ENCODE measurements at regions not wholly inside any gene's neighbourhood (a gene's known extent, or its start where the extent isn't known, plus 50 kb on each side); places are given as distances from the start of the nearest gene placed in this dataset.

DNA sequence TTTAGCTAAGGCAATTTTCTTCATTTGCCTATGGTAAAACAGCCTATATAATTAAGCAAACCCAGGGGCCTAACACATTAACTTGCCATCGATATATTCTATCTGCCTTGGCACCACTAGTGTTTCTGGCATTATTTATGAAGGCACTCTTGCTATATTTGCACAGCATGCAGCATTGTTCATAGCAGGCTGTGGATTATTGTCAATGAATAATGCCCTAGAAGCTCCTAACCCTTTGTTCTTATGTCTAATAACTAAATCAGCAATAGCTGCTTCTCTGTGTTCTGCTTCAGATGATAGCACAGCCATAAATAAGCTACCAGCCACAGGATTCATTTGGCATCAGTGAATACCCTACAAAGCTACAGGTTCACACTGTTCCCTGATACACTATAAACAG, 254.8 kb upstream of the STXBP5 start:
- Mint-ChIP-seq H3K27me3 (ENCODE audit: unreplicated experiment) (peaks cover 3% of the 10 kb centered on the region), H3K4me1 (ENCODE audit: unreplicated experiment) (peaks cover 18% of the 10 kb centered on the region), H3K36me3 (ENCODE audit: low read depth, unreplicated experiment) (no peaks in the 10 kb centered on the region), H3K4me3 (ENCODE audit: unreplicated experiment) (no peak overlapping the region), H3K27ac (ENCODE audit: unreplicated experiment) (no peak overlapping the region), H3K9me3 (ENCODE audit: unreplicated experiment) (no peaks in the 10 kb centered on the region)
- DNase-seq (ENCODE audit: low spot score), result no peak
- TF ChIP-seq, protein P1, sequence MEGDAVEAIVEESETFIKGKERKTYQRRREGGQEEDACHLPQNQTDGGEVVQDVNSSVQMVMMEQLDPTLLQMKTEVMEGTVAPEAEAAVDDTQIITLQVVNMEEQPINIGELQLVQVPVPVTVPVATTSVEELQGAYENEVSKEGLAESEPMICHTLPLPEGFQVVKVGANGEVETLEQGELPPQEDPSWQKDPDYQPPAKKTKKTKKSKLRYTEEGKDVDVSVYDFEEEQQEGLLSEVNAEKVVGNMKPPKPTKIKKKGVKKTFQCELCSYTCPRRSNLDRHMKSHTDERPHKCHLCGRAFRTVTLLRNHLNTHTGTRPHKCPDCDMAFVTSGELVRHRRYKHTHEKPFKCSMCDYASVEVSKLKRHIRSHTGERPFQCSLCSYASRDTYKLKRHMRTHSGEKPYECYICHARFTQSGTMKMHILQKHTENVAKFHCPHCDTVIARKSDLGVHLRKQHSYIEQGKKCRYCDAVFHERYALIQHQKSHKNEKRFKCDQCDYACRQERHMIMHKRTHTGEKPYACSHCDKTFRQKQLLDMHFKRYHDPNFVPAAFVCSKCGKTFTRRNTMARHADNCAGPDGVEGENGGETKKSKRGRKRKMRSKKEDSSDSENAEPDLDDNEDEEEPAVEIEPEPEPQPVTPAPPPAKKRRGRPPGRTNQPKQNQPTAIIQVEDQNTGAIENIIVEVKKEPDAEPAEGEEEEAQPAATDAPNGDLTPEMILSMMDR (IDR thresholded peaks at IDR 0.05; ENCODE audit: unreplicated experiment), result no peak

DNA sequence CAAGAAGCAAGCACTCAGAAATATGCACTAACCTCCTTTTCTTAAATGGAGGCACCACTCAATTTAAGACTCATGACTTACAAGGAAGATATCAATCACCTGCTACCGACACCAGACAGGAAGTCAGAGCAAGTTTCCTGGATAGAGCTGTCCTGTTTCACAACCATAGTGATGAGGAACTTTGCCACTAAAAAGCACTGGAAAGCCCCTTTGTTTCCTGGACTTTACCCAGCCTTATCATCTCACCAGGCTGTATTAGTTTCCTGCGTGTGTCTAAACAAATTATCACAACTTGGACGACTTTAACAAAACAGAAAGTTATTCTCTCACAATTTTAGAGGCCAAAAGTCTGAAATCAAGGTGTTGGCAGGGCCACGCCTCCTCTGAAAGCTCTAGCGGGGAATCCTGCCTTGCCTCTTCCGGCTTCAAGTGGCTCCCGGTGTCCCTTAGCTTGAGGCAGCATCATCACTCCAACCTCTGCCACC, 253.8 kb upstream of the STXBP5 start:
- no peaks in the 10 kb centered on the region for H3K36me3 Mint-ChIP-seq (ENCODE audit: low read depth, unreplicated experiment)
- peaks cover 18% of the 10 kb centered on the region for H3K4me1 Mint-ChIP-seq (ENCODE audit: unreplicated experiment)
- TF ChIP-seq, protein P1 (IDR thresholded peaks at IDR 0.05; ENCODE audit: unreplicated experiment), result no peak
- H3K27me3 Mint-ChIP-seq (ENCODE audit: unreplicated experiment), result peaks cover 3% of the 10 kb centered on the region
- DNase-seq (ENCODE audit: low spot score), result peak; percentile 11
- no peaks in the 10 kb centered on the region for H3K9me3 Mint-ChIP-seq (ENCODE audit: unreplicated experiment)
- H3K27ac Mint-ChIP-seq (ENCODE audit: unreplicated experiment), result peak overlapping the region; percentile 88
- H3K4me3 Mint-ChIP-seq (ENCODE audit: unreplicated experiment), result no peak overlapping the region

DNA sequence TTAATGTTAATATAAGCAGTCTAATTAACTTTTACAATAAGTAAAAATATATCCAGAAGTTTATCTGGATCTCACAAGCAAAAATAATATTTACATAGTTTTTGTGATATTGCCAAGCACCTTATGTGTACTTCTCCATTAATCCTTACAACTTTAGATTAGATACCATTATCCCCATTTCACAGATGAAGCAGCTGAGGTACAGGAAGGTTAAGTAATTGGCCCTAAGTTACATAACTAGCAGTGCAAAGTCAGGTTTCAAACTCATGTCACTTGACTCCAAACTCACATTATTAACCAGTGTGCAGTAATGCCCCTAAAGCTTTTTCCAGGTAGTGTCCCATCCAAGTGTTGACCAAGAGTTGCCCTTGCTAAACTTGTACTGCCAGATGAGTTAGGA, 248.6 kb upstream of the STXBP5 start:
- DNase-seq (ENCODE audit: low spot score), result no peak
- H3K4me1 Mint-ChIP-seq (ENCODE audit: unreplicated experiment), result peaks cover 6% of the 10 kb centered on the region
- H3K4me3 Mint-ChIP-seq (ENCODE audit: unreplicated experiment), result no peak overlapping the region
- no peak overlapping the region for H3K27ac Mint-ChIP-seq (ENCODE audit: unreplicated experiment)
- TF ChIP-seq, protein P1 (IDR thresholded peaks at IDR 0.05; ENCODE audit: unreplicated experiment), result no peak
- H3K36me3 Mint-ChIP-seq (ENCODE audit: low read depth, unreplicated experiment), result no peaks in the 10 kb centered on the region
- no peaks in the 10 kb centered on the region for H3K9me3 Mint-ChIP-seq (ENCODE audit: unreplicated experiment)
- H3K27me3 Mint-ChIP-seq (ENCODE audit: unreplicated experiment), result peaks cover 2% of the 10 kb centered on the region

DNA sequence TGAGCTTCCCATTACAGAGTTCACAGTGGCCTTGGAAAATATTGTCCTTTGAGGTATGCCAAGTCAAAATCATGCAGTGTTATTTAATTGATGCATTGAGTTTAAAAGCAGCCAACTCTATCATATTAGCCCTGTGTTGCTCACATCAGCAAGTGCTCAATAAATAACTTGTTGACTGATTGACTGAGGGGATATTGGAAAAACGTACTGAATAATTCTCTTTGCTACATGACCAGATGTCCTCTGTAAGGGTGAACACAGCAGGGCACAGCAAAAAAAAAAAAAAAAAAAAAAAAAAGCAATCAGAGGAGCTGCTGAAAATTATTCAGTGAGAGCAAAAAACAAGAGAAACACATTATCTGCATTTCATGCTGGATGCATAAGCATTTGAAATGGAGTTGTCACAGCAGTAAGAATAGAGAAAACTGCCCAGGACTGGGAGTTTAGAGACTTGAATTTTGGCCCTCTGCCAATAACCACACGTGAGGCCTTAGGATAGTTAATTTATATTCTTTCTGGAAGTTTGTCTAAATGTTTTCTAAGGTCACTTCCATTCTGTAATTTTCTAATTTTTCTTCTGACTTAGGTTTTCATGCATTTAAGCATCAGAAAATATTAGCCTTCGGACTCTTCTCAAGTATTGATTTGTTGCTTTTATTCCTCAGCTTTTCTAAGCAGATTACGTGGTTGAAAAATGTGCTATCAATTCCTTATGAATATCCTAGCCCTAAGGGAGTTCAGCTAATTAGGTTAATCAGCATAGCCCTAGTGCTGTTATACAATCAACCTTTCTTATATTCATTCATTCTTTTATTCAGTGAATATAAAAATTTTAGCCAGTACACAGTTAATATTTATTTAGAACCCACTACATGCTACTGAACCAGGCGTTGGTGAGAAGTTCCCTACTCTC, 246.8 kb upstream of the STXBP5 start:
- Mint-ChIP-seq H3K36me3 (ENCODE audit: low read depth, unreplicated experiment) (no peaks in the 10 kb centered on the region), H3K4me1 (ENCODE audit: unreplicated experiment) (no peaks in the 10 kb centered on the region), H3K27me3 (ENCODE audit: unreplicated experiment) (no peaks in the 10 kb centered on the region), H3K9me3 (ENCODE audit: unreplicated experiment) (no peaks in the 10 kb centered on the region), H3K4me3 (ENCODE audit: unreplicated experiment) (no peak overlapping the region), H3K27ac (ENCODE audit: unreplicated experiment) (no peak overlapping the region)
- TF ChIP-seq, protein P1 (IDR thresholded peaks at IDR 0.05; ENCODE audit: unreplicated experiment), result no peak
- DNase-seq (ENCODE audit: low spot score), result no peak

DNA sequence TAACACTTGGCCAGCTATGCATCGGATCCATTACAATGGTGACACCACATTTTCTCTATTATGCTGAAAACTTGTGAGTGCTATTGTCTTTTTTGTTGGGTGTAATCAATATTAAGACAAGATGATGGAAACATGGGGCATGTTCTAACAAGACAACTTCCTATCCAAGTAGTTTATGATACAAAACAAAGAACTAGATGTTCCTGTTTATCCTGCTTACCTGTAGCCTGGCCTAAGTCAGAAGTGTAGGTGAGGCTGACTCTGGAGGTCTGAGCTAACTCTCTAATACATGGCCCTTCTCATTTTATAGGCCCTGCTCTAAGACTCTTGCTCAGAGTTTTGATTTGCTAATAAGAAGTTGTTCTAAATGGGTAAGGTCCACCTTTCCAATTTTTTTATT, 242.4 kb upstream of the STXBP5 start:
- H3K9me3 Mint-ChIP-seq (ENCODE audit: unreplicated experiment), result peaks cover 9% of the 10 kb centered on the region
- no peaks in the 10 kb centered on the region for H3K4me1 Mint-ChIP-seq (ENCODE audit: unreplicated experiment)
- H3K27ac Mint-ChIP-seq (ENCODE audit: unreplicated experiment), result no peak overlapping the region
- DNase-seq (ENCODE audit: low spot score), result no peak
- TF ChIP-seq, protein P1 (IDR thresholded peaks at IDR 0.05; ENCODE audit: unreplicated experiment), result no peak
- peaks cover 2% of the 10 kb centered on the region for H3K27me3 Mint-ChIP-seq (ENCODE audit: unreplicated experiment)
- no peak overlapping the region for H3K4me3 Mint-ChIP-seq (ENCODE audit: unreplicated experiment)
- H3K36me3 Mint-ChIP-seq (ENCODE audit: low read depth, unreplicated experiment), result peaks cover 20% of the 10 kb centered on the region
